Left lobe of liver (tissue), 2 donors: ENCODE measurements at regions not wholly inside any gene's neighbourhood (a gene's known extent, or its start where the extent isn't known, plus 50 kb on each side); places are given as distances from the start of the nearest gene placed in this dataset.
A peak's percentile ranks its signal among the peaks of the same experiment; 100 is the strongest.
"Not testable (repeated sequence)": the region's sequence is repeated elsewhere in the genome, so short reads cannot be mapped to it uniquely, and the experiment has no call there.

Source experiments
- ATAC-seq: fragments of 200-7000 bp; cut with Tn5 transposase; one replicate; pipeline ENCODE4 v1.9.1; 2020; ENCODE audit warnings: mild to moderate bottlenecking, moderate library complexity
- DNase-seq: peaks from one replicate; pipeline ENCODE4 v3.0.0-alpha.2; 2020; ENCODE audit warnings: low spot score
- donor health status: DM: no; HTN: no; CAD: no; lungs with moderate emphysema.
- donor health status: DM: no; HTN: yes; CAD: no.

DNA sequence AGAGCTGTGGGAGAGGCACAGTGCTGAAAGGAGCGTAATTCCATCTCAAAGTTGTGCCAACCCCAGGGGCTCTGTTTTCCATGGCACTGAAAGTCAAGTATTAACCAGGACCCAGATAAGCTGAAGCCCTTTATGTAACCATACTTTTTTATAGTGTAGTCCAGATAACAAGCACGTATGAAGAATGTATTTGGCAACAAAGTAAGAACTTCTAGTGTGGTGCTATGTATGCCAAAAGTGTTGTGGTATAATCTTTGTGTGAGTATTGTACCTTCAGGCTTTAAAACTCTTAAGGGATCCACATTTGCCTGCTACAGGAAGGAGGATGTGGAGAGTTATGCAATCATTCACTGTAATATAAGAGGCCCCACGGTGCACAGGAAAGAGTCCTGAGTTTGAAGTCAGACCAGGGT lies 129.4 kb downstream of the IBTK start:
- no peak for ATAC-seq
- DNase-seq: no peak

DNA sequence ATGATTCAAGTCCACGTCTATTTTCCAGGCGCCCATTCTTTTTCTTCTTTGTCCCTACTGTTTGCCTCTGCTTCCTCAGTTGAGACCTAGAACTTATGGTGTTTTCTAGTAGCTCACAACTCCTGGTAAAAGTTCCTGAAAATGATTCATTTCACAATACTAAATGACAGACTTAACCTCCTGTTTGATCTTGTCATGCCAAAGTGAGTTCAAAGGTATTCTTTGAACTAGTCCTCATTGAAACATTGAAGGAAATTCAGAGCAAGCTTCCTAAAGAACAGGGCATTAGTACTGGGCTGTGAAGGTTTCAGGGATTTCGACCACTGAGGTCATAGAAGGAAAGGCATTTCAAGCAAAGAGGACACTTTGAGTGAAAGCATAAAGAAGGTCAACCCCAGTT lies 132.8 kb downstream of the IBTK start:
- no peak for DNase-seq
- no peak for ATAC-seq

DNA sequence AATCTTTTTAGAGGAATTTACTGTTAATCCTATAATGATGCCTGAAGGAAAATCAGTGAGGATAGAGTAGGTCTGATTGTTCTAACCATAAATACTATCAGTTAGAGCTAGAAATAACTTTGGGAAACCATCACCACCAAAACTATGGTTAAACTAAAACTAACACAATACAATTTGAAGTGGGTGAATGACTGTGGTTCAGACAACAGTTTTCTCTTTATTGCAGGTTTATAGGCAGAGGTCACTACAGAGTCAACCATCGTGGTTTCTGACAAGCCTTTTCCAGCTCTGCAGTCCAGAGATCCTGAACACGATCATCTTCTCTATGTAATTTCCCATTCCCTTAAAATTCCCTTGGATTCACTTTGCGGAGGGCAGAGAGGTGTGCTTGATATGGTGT lies 134.3 kb downstream of the IBTK start:
- no peak for ATAC-seq

DNA sequence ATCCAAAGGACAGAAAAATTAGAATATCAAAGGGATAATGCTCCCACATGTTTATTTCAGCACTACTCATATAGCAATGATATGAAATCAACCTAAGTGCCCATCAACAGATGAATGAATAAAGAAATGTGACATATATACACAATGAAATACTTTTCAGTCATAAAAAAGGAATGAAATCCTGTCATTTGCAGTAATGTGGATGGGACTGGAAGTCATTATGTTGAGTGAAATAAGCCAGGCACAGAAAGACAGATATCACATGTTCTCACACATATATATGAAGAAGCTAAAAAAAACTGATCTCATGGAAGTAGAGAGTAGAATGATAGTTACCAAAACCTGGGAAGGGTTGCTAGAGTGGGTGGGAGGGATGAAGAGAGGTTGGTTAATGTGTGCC lies 135.7 kb downstream of the IBTK start:
- ATAC-seq (no peak), DNase-seq (no peak)

More for the DNA sequence above, 134.3 kb downstream of the IBTK start:
- DNase-seq: no peak

DNA sequence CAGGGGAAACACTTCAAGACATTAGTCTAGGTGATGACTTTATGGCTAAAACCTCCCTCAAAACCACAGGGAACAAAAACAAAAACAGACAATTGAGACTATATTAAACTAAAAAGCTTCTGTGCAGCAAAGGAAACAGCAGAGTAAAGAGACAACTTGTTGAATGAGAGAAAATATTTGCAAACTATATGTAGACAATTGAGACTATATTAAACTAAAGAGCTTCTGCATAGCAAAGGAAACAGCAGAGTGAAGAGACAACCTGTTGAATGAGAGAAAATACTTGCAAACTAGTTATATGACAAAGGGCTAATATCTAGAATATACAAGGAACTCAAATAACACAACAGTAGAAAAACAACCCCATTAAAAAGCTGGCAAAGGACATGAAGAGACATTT lies 136.4 kb downstream of the IBTK start:
- ATAC-seq: no peak
- no peak for DNase-seq

DNA sequence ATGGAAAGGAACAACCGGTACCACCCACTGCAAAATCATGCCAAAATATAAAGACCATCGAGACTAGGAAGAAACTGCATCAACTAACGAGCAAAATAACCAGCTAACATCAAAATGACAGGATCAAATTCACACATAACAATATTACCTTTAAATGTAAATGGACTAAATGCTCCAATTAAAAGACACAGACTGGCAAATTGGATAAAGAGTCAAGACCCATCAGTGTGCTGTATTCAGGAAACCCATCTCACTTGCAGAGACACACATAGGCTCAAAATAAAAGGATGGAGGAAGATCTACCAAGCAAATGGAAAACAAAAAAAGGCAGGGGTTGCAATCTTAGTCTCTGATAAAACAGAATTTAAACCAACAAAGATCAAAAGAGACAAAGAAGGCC lies 144.4 kb downstream of the IBTK start:
- not testable (repeated sequence) for ATAC-seq, DNase-seq

DNA sequence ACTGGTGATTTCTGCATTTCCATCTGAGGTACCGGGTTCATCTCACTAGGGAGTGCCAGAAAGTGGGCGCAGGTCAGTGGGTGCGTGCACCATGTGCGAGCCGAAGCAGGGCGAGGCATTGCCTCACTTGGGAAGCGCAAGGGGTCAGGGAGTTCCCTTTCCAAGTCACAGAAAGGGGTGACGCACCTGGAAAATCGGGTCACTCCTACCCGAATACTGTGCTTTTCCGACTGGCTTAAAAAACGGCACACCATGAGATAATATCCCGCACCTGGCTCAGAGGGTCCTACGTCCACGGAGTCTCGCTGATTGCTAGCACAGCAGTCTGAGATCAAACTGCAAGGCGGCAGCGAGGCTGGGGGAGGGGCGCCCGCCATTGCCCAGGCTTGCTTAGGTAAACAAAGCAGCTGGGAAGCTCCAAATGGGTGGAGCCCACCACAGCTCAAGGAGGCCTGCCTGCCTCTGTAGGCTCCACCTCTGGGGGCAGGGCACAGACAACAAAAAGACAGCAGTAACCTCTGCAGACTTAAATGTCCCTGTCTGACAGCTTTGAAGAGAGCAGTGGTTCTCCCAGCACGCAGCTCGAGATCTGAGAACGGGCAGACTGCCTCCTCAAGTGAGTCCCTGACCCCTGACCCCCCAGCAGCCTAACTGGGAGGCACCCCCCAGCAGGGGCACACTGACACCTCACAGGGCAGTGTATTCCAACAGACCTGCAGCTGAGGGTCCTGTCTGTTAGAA lies 146.0 kb downstream of the IBTK start:
- ATAC-seq, DNase-seq: not testable (repeated sequence)

DNA sequence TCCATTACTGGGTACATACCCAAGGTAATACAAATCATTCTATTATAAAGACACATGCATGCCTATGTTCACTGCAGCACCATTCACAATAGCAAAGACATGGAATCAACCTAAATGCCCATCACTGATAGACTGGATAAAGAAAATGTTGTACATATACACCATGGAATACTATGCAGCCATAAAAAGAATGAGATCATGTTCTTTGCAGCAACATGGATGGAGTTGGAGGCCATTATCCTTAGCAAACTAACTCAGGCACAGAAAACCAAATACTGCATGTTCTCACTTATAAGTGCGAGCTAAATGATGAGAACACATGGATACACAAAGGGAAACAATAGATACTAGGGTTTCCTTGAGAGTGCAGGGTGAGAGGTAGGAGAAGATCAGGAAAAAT lies 146.8 kb downstream of the IBTK start:
- not testable (repeated sequence) for DNase-seq, ATAC-seq

DNA sequence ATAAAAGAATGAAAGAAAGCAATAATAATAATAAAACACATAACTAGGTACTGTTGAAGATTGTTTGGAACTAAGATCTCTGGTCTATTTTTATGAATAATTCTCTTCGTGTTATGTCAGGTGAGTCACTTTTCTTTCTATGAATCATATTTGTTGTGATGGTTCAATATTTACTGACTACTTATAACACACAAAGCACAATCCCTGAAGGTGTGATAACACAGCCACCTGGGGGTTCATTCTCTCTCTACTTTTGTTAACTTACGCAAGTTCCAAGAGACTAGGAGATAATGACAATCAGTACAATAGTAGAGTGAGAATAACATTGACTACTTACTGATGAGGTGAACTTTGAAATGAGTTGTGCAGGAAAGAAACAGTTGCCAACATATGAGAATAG lies 149.9 kb downstream of the IBTK start:
- DNase-seq: no peak
- ATAC-seq: no peak

DNA sequence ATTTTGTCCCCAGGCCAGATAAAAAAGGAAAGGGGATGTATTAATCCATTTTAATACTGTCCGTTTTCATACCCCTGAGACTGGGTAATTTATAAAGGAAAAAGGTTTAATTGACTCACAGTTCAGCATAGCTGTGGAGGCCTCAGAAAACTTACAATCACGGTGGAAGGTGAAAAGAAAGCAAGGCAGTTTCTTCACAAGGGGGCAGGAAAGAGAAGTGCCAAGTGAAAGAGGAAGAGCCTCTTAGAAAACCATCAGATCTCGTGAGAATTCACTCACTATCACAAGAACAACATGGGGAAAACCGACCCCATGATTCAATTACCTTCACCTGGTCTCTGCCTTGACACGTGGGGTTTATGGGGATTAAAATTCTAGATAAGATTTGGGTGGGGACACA lies 152.5 kb downstream of the IBTK start:
- DNase-seq (no peak), ATAC-seq (no peak)

DNA sequence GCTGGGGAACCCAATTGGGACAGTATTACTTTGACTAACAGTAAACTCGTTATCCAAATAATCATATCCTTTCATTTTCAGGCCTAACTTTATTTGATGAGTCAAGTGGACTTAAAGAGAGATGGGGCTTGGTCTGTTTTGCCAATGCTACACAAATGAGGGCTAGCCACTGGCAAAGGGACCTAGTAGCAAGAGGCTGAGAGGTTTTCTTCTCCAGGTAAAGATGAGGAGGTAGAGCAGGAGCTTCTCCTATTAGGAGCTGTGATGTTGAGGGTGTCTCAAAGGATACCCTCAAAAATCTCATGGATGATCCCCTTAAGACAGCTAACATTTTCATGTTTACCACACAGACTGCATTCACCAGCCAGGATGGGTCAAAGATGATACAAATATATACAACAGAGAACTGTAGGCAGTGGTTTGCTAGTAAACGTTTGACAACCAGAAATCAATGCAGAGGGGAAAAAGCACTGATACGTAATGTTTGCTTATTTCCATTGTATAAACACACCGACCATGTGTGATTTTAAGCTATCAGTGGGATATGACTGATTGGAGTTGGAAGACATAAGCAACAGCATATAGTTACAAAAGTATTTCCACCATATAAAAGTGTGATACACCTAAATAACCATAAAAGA lies 153.3 kb downstream of the IBTK start:
- ATAC-seq (peak; percentile 59), DNase-seq (no peak)

DNA sequence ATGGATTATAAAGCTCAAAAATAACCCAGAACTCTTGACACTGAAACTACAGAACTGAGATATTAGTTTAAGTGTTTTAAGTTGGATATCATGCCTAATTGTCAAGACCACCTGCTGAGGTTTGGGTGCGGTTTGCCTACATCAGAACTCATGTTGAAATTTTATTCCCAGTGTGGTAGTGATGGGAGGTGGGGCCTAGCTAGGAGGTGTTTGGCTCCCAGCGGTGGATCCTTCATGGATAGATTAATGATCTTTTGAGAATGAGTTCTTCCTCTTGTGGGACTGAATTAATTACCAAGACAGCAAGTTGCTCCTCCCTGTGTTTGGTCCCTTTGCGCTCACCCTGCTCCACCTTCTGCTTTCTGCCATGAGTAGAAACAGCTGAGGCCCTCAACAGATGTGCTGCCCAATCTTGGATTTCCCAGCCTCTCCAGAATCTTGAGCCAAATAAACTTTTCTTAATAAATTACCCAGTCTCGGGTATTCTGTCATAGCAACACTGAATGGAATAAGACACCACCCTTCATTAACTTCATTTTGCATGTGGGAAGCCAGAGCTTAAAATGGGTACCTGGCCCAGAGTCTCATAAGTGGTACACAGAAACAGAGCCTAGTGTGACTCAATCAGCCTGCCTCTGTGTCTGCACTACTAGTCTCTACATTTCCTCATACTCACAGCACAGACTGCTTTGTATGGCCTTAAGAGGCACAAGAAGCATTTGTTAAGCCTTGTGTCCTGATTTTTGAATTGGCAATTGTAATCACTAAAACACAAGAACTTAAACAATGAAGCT lies 158.4 kb downstream of the IBTK start:
- DNase-seq: no peak
- no peak for ATAC-seq

DNA sequence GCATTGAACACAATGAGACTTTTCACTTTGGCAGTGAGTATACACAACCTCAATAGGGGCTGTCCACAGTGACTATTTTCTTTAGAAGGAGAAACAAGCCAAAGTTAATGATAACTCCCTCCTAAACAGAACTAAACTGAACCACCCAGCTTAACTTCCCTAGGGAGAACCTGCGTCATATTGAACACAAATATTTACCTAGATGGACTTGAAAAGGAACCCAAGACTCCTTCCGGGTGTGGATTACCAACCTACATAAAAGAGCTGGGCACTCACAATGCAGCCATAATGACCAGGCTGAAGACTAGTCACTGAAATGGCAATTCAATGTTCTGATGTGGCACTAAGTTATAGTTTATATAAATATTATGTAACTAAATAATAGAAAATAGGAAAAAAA lies 160.6 kb downstream of the IBTK start:
- no peak for DNase-seq
- ATAC-seq: no peak

DNA sequence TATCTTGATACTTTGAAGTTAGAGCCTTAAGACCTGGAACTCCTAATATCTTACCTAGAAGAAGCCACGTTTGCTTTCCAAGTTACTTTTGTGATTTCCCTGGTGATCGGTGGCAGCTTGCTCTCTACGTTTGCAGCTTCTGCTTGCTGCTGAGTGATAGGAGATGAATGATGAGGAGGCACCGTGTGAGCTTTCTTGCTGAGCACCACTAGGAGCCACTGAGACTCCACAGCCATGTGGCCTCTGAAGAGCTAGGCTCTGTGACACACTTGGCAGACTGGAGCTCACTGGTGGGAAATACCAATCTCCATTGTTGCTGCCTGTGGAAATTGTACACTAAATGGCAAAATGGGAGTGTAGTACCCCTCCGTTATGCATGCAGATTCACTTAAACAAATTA lies 161.8 kb downstream of the IBTK start:
- DNase-seq (no peak), ATAC-seq (no peak)

DNA sequence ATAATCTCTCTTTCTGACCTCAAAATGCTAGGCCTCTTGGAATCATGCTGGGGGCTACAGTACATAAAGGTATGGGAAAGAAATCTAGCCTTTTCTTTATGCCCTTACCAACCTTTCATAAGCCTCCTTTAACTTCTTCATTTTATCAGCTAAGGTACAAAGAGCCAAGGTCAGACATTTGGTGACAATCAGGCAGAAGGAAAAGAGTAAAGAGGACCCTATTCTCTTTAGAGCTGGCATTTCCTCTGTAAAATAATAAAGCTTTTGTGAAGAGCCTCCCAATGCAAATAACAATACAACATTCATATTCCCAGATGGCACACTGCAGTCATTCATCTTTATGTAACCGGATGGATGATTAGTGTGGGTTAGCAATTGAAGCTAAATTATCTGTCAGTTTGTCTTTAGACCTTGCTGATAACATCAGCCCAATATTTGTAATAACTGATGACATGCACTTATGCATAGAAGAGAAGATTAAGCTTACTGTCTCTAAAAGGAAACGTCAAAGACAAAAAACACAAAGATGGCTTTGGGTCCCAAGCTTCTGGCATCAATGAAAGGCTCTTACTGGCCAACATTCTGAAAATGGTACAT lies 163.1 kb downstream of the IBTK start:
- DNase-seq: no peak
- no peak for ATAC-seq

DNA sequence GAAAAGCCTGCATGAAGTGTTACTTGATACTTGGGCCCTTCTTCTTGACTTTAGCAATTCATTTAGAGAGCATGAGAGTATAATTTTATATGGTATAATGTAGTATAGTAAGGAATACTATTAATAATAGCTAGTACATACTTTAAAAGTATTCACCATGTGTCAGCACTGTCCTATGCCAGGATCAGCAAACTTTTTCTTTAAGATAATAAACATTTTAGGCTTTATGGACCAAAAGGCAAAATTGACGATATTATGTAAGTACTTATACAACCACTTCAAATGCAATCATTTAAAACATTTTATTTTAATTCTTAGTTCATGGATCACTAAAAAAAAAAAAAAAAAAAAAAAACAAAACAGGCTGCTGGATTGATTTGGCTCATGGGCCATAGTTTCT lies 163.9 kb downstream of the IBTK start:
- no peak for ATAC-seq
- DNase-seq: no peak

DNA sequence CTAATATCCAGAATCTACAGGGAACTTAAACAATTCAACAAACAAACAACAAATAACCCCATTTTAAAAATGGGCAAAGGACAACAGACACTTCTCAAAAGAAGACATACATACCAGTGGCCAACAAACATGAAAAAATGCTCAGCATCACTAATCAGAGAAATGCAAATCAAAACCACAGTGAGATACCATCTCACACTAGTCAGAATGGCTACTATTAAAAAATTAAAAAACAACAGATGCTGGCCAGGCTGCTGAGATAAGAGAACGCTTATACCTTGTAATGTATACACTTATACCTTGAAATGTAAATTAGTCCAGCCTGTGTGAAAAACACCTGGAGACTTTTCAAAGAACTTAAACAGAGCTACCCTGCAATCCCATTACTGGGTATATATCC lies 166.8 kb downstream of the IBTK start:
- DNase-seq: no peak

DNA sequence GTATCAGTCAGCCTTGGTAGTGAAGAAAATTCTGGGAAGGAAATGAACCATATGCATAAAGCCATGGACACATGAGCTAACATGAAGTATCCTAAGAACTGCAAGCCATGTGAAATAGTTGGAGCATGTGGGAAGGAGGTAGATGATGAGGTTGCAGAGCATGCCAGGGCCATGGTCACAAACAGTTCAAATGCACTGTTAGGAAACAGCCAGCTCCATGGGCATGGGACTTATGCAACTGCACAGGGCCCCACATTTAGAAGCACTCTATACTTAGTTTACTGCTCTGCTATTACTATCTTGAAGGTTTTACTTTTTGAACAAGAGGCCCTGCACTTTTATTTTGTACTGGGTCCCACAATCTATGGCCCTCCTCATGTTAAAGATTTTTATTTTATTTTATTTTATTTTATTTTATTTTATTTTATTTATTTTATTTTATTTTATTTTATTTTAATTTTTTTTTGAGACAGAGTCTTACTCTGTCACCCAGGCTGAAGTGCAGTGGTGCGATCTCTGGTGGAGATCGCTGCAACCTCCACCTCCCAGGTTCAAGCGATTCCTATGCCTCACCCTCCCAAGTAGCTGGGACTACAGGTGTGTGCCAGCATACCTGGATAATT lies 169.1 kb downstream of the IBTK start:
- no peak for DNase-seq
- no peak for ATAC-seq

More for the DNA sequence above, 166.8 kb downstream of the IBTK start:
- no peak for ATAC-seq

DNA sequence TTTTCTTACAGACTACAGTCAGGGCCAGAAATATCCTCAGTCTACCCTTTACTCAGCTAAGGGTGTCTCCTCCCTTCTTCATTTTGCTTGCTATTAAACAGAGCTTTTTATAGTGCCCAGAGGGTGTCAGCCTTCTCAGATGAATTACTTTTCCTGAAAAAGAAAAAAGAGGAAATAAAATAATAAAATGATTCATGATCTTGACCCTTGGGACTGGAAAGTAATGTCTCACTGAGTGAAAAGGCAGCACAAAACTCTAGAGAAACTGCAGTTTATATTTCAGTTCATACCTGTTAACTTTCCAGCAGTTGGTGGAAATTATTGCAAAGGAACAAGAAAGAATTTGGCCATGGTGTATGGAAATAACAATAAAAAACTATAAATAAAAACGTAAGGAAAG lies 170.6 kb downstream of the IBTK start:
- ATAC-seq (no peak), DNase-seq (no peak)

DNA sequence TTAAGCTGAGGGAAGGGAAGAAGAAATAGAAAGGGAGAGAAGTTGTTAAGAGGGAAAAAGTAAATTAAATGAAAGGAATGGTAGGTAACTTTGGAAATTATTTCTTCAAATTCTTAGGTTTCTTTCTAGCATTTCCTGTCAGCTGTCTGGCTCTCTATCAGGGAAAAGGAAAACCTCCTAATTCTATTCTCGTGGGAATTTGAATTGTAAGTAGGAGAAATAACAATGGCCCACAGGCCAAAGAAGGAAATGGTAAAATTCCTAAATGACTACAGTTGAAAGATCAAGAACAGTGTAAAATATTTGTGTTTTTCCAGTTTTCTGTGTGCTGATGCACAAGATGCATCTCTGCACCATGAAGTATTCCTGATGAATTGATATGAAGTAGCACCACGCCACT lies 173.0 kb downstream of the IBTK start:
- DNase-seq: no peak
- no peak for ATAC-seq

DNA sequence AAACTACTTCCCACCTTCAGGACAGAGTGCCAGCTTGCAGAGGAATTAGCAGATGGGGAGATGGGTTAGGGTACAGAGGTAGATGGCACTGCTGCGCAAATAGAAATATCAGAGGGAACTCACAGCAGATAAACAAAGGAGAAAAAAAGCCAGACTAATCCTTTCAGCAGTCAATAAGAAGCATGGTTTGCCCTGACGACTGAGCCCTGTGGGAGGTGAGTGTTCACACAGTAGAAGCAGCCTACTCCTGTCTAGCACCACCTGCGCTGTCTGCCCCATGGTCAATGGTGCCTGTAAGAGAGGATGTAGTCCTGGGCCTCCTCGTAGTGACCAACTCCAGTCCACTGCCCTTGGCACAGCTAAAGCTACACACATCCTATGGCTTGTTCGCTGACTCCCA lies 174.1 kb downstream of the IBTK start:
- no peak for DNase-seq
- no peak for ATAC-seq
